KOPT-K1 (cell line): ENCODE measurements at regions not wholly inside any gene's neighbourhood (a gene's known extent, or its start where the extent isn't known, plus 50 kb on each side); places are given as distances from the start of the nearest gene placed in this dataset.
"Not testable (repeated sequence)": the region's sequence is repeated elsewhere in the genome, so short reads cannot be mapped to it uniquely, and the experiment has no call there.

Source experiments
- H3K27ac ChIP-seq: fragments of 200-600 bp; sonication (generic); 2 replicates; pipeline ENCODE4 v1.5.1; 2016; ENCODE audit warnings: antibody characterized with exemption, mild to moderate bottlenecking, low read depth, low read length; ENCODE audit not compliant: poor library complexity, severe bottlenecking
- H3K36me3 ChIP-seq: fragments of 200-600 bp; sonication (generic); 2 replicates; pipeline ENCODE4 v1.5.1; 2017; ENCODE audit warnings: antibody characterized with exemption, mild to moderate bottlenecking, low read length, moderate library complexity; ENCODE audit not compliant: insufficient read depth
- H3K9me3 ChIP-seq: fragments of 200-600 bp; sonication (generic); 2 replicates; pipeline ENCODE4 v1.5.1; 2017; ENCODE audit warnings: antibody characterized with exemption, low read length, mild to moderate bottlenecking; ENCODE audit not compliant: insufficient read depth, poor library complexity, severe bottlenecking

DNA sequence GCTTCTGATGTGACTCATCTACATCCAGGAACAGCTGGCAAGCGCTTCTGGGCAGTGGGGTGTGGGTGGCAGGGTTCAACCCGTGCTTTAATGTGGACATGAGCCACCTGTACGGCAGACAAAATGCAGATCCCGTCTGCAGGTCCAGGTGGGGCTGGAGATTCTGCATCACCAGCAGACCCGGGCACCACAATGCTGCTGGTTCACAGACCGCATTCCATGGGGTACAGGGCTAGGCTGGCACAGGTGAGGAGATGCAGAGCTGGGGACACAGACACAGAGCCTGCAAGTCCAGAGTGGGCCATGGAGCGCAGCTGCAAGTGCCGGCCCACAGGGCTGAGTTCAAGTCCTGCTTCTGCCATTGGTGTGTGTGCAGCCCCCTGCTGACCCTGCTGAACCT lies 203.7 kb downstream of the BANP start:
- not testable (repeated sequence) for H3K36me3 ChIP-seq, H3K27ac ChIP-seq, H3K9me3 ChIP-seq

DNA sequence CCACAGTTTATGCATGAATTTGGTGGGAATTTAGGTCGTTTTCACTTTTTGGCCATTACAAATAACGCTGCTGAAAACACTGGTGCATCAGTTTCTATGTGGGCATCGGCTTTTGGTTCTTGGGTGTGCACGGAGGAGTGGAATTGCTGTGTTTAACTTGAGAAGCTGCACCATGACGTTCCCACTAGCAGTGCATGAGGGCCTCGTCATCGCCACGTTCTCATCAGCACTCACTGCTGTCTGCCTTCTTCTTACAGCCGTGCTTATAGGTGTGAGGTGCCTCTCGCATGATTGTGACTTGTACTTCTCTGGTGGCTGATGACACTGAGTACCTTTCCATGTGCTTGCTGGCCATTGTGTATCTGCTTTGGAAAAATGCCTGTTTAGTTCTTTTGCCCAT lies 204.4 kb downstream of the BANP start:
- H3K9me3 ChIP-seq, H3K27ac ChIP-seq, H3K36me3 ChIP-seq: not testable (repeated sequence)

DNA sequence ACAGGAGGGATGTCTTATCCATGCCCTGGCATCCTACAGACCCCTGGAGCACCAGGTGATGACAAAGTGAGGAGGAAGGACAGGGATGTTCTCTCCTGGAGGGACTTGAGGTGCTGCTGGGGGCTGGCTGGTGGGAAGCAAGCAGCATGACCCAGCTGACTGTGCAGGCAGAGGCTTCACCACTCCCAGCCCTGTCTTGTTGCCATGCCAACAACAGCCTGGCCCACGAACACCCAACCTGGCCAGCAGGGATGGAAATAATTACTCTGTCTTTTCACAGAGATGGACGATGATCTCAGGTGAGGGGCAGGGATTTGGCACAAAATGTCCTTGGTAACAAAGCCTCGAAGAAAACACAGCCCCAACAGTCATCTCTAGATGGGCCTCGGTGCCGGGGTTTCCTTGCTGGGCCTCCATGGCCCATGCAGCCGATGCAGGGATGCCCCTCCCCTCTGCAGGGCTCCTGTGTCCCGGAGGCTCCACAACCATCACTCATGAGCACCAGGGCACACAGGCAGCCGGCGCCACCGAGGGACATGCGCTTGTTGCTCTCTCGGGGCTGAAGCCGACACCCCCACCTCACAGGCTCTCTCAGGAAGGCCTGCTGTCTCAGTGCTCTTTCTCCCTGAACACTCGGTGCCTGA lies 205.5 kb downstream of the BANP start:
- H3K36me3 ChIP-seq, H3K9me3 ChIP-seq, H3K27ac ChIP-seq: not testable (repeated sequence)

DNA sequence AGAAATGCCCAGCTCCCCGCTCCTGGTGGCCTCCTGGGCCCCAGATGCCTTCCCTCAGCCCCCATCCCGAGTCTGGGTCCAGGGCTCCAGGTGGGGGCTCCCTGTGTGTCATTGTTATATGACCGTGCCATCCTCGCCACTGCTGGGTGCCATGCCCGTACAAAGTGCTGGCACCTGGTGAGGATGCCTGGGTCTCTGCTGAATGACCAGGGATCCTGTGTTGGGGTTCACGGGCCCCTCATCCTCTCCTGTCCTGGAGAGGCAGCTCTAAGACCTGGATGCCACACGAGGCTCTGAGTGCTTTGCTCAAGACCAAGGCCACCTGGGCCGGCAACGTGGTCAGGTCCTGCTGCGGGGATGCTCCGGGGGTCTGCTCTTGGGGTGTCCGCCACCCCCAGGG lies 206.5 kb downstream of the BANP start:
- not testable (repeated sequence) for H3K9me3 ChIP-seq, H3K36me3 ChIP-seq, H3K27ac ChIP-seq

DNA sequence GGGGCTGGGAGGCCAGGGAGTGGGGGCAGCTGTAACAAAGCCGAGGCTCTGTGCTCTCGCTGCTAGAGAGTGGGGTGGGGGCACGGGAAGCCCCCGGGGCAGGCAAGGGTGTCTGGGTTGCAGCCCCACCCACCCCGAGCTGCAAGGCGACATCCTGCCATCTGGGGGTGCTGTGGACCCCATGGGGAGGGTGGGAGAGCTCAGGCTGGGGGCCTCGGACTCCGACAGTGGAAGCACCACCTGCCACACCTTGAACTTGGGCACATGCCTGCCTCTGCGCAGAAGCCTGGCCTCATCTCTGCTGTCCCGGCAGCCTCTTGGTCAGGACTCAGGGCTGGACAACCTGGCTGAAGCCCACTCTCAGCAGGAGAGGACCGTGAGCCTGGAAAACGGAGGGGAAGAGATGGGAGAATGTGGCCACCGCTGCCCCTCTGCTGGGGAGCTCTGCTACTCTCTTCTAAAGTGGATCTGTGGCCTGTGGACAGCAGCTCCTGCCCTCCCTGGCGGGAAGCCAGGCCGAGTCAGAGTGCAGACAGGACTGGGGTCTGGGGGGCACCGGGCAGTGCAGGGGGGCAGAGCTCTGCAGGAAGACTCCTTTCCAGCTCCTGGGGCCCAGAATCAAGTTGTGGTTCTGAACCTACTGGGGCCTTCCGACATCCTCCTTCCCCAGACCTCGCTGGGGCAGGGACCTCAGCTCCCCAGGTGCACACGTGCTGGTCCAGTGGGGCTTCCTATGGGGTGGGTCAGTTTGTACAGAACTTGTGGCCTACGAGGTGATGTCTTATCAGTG lies 207.2 kb downstream of the BANP start:
- H3K9me3 ChIP-seq, H3K27ac ChIP-seq, H3K36me3 ChIP-seq: not testable (repeated sequence)

DNA sequence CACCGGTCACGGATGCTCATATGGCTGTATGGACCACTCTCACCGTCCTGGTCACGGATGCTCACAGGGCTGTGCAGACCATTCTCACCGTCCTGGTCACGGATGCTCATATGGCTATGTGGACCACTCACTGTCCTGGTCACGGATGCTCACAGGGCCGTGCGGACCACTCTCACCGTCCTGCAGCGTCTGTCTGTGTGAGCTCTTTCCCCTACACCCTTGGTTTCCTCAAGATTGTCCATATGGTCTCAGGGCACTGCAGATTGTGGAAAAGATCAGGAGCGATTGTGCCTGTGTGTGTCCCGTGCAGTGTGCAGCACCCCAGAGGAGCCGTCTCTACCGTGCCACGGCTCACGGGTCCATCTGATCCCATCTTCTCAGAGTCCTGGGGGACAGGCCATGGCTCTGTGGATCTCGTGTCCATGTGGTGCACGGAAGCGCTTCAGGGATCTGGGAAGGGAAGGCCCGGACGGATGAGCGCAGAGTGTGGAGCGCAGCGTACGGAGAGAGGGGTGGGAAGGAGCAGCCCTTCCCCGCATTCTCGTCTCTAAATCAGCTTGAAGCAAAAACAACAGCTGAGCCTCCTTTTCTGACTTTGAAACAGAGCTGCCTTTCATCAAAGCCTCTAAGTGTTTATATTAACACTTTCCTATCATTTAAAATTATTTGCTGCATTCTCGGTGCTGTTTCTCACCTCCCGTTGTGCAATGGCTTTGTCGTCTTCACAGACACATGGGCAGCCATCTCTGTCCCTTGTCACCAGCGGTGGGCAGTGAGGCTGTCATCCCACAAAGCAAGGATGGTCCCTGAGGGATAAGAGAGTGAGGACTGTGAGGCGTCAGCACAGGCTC lies 208.0 kb downstream of the BANP start:
- not testable (repeated sequence) for H3K36me3 ChIP-seq, H3K27ac ChIP-seq

DNA sequence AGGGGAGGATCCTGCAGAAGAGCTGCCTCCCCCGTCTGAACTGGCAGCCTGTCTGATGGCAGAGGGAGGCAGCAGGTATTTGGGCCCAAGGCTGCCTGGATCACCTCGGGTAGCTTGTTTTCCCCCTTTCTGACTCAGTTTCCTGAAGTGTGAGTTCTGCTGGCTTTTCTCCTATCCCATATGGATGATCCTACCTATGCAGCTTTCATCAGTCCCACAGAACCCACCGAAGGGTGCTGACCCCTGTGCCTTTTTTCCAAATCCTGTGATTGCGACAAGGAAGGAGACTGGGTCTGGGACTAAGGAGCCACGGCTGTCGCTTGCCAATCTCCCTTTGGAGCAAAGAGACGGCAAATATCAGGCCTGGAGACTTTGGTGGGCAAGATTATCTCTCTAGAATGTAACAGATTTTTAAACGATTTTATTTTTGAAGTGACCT lies 208.7 kb downstream of the BANP start:
- H3K27ac ChIP-seq, H3K9me3 ChIP-seq, H3K36me3 ChIP-seq: not testable (repeated sequence)

More for the DNA sequence above, 208.0 kb downstream of the BANP start:
- H3K9me3 ChIP-seq: not testable (repeated sequence)

DNA sequence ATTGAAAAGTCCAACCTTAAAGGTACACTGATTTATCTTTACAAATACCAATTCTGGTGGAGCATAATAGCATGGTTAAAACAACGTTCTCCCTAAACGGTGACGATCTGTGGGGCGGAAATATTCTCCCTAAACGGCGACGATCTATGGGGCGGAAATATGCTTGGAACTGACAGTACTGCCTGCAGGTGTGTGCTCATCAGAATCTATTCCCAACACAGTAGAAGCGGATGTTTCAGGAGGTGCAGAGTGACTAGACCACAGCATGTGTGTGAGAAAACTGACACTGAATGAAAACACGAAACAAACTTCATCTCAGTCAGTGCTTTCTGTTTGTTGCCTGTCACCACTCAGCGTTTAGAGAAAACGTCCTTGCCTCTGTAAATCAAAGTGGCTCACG lies 210.0 kb downstream of the BANP start:
- H3K9me3 ChIP-seq, H3K36me3 ChIP-seq, H3K27ac ChIP-seq: not testable (repeated sequence)

DNA sequence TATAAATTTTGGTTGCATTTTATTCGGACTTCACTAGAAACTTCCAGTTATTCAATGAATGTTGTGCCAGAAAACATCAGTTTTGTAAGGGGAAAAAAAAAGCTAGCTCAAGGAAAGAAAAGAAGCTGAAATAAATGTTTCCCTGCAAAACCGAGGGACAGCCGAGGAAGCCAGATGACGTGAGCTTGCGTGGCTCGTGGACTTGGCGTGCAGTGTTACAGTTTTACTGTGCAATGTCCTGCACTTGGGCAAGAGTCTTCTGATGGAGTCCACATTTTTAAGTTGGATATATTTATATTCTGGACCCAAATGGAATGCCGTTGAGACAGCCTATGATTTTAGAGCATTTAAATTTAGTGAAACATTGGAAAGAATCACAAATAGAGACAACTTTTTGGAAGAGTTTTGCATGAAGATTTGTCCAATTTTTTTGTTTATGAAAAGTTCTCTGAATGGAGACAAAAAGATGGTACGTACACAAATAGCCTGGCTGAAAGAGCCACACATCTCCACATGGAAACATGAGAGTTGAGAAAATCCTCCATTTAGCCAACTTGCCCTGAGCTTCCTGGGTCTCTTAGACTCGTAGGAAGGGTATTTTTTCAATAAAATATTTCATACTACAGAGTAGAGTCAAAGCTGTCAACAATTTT lies 210.5 kb downstream of the BANP start:
- not testable (repeated sequence) for H3K36me3 ChIP-seq, H3K27ac ChIP-seq, H3K9me3 ChIP-seq

DNA sequence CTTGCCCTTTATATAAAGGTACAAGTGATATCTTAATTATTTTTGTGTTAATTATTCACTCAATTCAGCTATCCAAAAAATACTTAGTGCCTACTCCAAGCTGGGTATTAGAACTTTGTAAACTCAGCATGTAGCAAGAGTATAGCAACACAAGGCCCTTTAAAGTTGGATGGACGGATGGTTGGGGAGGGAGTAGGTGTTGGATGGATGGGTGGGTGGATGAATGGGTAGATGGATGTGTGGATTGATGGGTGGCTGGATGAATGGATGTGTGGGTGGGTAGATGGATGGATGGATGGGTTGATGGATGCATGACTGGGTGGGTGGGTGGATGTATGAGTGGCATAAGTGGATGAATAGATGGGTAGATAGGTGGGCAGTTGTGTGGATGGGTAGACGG lies 211.5 kb downstream of the BANP start:
- not testable (repeated sequence) for H3K9me3 ChIP-seq, H3K36me3 ChIP-seq, H3K27ac ChIP-seq

DNA sequence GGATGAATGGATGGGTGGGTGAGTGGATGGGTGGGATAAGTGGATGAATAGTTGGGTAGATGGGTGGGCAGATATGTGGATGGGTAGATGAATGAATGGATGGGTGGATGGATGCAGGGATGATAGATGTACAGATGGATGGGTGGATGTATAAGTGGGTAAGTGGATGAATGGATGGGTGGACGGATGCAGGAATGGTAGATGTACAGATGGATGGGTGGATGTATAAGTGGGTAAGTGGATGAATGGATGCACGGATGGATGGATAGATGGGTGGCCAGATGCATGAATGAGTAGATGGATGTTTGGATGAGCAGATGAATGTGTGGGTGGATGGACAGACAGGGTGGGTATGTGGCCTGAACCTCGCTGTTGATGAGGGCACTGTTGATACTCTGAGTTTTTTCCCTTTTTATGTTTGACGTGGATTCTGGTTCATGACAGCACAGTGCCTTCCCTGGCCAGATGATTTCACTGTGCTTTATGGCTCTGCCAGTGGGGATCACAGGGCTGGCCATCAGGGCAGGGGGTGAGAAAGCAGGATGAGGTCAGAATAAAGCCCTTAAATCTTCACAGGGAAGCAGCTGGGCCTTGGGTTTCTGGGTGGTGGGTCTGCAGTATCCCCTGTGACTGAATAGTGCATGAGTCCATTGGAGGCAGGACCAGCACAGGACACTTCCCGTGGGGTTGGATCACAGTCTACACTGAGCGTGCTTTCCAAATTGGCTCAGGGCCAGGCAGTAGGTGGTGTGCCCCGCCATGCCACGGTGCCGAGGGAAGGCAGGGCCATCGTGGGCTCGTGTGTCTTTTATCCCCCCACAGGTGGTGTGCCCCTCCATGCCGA lies 213.2 kb downstream of the BANP start:
- not testable (repeated sequence) for H3K27ac ChIP-seq, H3K9me3 ChIP-seq, H3K36me3 ChIP-seq

DNA sequence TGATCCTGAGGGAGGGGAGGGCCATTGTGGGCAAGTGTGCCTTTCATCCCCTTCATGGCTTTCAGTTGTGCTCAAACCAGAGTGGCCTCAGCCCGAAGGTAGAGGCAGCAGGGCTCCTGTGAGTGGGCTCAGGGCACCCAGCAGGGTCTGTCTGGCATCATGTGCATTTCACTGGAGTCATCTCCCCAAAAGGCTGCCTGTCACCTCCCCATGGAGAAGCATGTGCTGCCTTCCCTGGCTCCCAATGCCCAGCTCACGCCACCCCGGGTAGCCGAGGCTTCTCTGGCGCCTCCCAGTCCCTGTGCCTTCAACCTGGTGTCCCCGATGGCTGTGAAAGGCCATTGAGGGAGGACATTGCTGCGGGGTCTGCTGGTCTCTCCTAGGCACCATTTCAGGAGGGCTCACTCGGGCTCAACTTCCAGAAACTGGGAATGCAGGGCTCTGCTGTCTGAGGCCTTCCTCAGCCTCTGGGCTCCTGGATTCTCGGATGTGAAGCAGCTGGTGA lies 213.9 kb downstream of the BANP start:
- H3K9me3 ChIP-seq, H3K36me3 ChIP-seq, H3K27ac ChIP-seq: not testable (repeated sequence)

DNA sequence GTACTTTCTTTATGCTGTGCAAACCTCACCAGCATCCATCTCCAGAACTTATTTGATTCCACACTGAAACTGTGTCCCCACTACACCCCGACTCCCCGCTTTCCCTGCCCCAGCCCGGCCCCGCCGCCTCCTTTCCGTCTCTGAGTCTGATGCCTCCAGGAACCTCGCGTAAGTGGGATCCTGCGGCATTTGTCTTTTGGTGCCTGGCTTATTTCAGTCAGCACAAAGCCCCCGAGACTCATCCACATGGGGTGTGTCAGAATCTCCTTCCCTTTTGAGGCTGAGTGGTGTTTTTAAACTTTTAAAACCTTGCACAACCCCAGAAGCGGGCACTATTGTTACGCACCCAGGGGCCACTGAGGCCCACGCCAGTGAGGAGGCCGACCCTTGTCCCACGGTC lies 214.4 kb downstream of the BANP start:
- H3K27ac ChIP-seq, H3K36me3 ChIP-seq, H3K9me3 ChIP-seq: not testable (repeated sequence)

DNA sequence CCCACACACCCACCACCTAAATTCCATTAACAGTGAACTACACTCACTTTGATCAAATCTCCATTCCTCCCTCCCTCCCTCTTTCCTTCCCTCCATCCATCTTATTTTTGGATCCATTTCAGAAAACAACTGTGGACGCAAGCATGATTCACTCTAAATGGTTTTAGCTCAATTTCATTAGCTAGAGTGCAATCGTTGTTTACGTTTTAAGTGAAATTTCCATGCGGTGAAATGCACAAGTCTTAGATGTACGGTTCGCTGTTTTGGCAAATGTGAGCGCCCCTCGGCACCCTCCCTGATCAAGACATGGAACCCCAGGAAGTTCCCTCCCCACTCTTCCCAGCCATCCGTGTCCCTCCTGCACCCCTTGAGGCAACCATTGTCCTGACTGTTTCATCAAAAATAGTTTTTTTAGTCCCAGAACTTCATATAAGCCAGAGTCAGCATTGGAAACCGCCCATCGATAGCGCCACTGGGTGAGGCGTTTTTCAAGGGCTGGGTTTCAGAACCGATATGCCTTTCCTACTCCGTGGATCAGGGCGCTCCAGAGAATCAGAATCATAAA lies 215.1 kb downstream of the BANP start:
- H3K36me3 ChIP-seq, H3K9me3 ChIP-seq, H3K27ac ChIP-seq: not testable (repeated sequence)
